Smooth muscle cell (in vitro differentiated cells): ENCODE measurements at regions not wholly inside any gene's neighbourhood (a gene's known extent, or its start where the extent isn't known, plus 50 kb on each side); places are given as distances from the start of the nearest gene placed in this dataset.
A peak's percentile ranks its signal among the peaks of the same experiment; 100 is the strongest.

ENCODE experiments used
- DNase-seq: peaks from one replicate; lab custom pipeline; 2025; ENCODE audit not compliant: unreplicated experiment; lab: John Stamatoyannopoulos, UW
- H2AFZ ChIP-seq: fragments of 200-600 bp; sonication (generic); 2 replicates; pipeline ENCODE4 v1.6.0; 2016; ENCODE audit warnings: antibody characterized with exemption, low read depth, mild to moderate bottlenecking
- H3F3A ChIP-seq: fragments of 200-600 bp; sonication (generic); 2 replicates; pipeline ENCODE4 v1.6.0; 2017; ENCODE audit warnings: antibody characterized with exemption, low read depth
- H3K27ac ChIP-seq: fragments of 200-600 bp; sonication (generic); 2 replicates; pipeline ENCODE4 v1.5.1; 2016; ENCODE audit warnings: low read depth, mild to moderate bottlenecking
- H3K27me3 ChIP-seq: fragments of 200-600 bp; sonication (generic); 2 replicates; pipeline ENCODE4 v1.6.1; 2016; ENCODE audit warnings: low read depth, mild to moderate bottlenecking
- H3K36me3 ChIP-seq: fragments of 200-600 bp; sonication (generic); 2 replicates; pipeline ENCODE4 v1.5.1; 2016; ENCODE audit warnings: low read depth
- H3K4me1 ChIP-seq: fragments of 200-600 bp; sonication (generic); 2 replicates; pipeline ENCODE4 v1.5.1; 2016; ENCODE audit warnings: low read depth
- H3K4me2 ChIP-seq: fragments of 200-600 bp; sonication (generic); 2 replicates; pipeline ENCODE4 v1.6.0; 2016; ENCODE audit warnings: mild to moderate bottlenecking
- H3K4me3 ChIP-seq: fragments of 200-600 bp; sonication (generic); 2 replicates; pipeline ENCODE4 v1.5.1; 2016; ENCODE audit warnings: mild to moderate bottlenecking
- H3K79me2 ChIP-seq: fragments of 200-600 bp; sonication (generic); 2 replicates; pipeline ENCODE4 v1.6.0; 2016; ENCODE audit warnings: low read depth, mild to moderate bottlenecking
- H3K9ac ChIP-seq: fragments of 200-600 bp; sonication (generic); 2 replicates; pipeline ENCODE4 v1.6.0; 2016; ENCODE audit warnings: low read depth
- H3K9me3 ChIP-seq: fragments of 200-600 bp; sonication (generic); replicated peaks from 2 replicates; pipeline ENCODE4 v1.5.1; 2016; ENCODE audit warnings: low read depth
- H4K20me1 ChIP-seq: fragments of 200-600 bp; sonication (generic); 2 replicates; pipeline ENCODE4 v1.6.0; 2016; ENCODE audit warnings: low read depth
- WGBS: methylation state at CpG from one replicate; pipeline ENCODE4 v1.1.7; 2016; ENCODE audit warnings: low lambda C conversion rate; 5-methylcytosine and 5-hydroxymethylcytosine counted together
- TF ChIP-seq, protein P1 (sequence below): fragments of 200-600 bp; sonication (generic); IDR thresholded peaks from 2 replicates; pipeline ENCODE4 v1.5.1; 2017; ENCODE audit warnings: borderline replicate concordance, mild to moderate bottlenecking, antibody characterized with exemption; ENCODE audit not compliant: insufficient read depth, poor library complexity, severe bottlenecking

- H3K4me2 ChIP-seq: no peak overlapping the region
- H3K27me3 ChIP-seq: no peaks in the 10 kb centered on the region
- H3K27ac ChIP-seq: no peak overlapping the region
- no peak overlapping the region for H2AFZ ChIP-seq
- no peaks in the 10 kb centered on the region for H3K79me2 ChIP-seq
- H3K9ac ChIP-seq: no peak overlapping the region
- H3K4me1 ChIP-seq: no peaks in the 10 kb centered on the region
- DNase-seq: no peak
- no peaks in the 10 kb centered on the region for H3K36me3 ChIP-seq
- no peaks in the 10 kb centered on the region for H4K20me1 ChIP-seq
- no peaks in the 10 kb centered on the region for H3F3A ChIP-seq
- no peak overlapping the region for H3K4me3 ChIP-seq
- no peaks in the 10 kb centered on the region for H3K9me3 ChIP-seq
- 91% methylated on average over 1 of the region's 1 CpG for WGBS
- TF ChIP-seq, protein P1, sequence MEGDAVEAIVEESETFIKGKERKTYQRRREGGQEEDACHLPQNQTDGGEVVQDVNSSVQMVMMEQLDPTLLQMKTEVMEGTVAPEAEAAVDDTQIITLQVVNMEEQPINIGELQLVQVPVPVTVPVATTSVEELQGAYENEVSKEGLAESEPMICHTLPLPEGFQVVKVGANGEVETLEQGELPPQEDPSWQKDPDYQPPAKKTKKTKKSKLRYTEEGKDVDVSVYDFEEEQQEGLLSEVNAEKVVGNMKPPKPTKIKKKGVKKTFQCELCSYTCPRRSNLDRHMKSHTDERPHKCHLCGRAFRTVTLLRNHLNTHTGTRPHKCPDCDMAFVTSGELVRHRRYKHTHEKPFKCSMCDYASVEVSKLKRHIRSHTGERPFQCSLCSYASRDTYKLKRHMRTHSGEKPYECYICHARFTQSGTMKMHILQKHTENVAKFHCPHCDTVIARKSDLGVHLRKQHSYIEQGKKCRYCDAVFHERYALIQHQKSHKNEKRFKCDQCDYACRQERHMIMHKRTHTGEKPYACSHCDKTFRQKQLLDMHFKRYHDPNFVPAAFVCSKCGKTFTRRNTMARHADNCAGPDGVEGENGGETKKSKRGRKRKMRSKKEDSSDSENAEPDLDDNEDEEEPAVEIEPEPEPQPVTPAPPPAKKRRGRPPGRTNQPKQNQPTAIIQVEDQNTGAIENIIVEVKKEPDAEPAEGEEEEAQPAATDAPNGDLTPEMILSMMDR: no peak
These were observed 1294.4 kb downstream of the CDH8 start for GRCh38 chr16:60741810-60742209.

- Histone ChIP-seq H2AFZ (peak overlapping the region; percentile 5), H3K9me3 (no peaks in the 10 kb centered on the region), H3F3A (no peaks in the 10 kb centered on the region), H3K4me1 (no peaks in the 10 kb centered on the region), H3K4me2 (no peak overlapping the region), H3K4me3 (no peak overlapping the region), H3K27ac (no peak overlapping the region), H3K79me2 (no peaks in the 10 kb centered on the region), H4K20me1 (no peaks in the 10 kb centered on the region), H3K9ac (no peak overlapping the region), H3K36me3 (no peaks in the 10 kb centered on the region), H3K27me3 (no peaks in the 10 kb centered on the region)
- WGBS: 70% methylated on average over 13 of the region's 13 CpGs
- TF ChIP-seq, protein P1: no peak
- DNase-seq: no peak
These were observed 1296.2 kb downstream of the CDH8 start for GRCh38 chr16:60739737-60740683.

DNA sequence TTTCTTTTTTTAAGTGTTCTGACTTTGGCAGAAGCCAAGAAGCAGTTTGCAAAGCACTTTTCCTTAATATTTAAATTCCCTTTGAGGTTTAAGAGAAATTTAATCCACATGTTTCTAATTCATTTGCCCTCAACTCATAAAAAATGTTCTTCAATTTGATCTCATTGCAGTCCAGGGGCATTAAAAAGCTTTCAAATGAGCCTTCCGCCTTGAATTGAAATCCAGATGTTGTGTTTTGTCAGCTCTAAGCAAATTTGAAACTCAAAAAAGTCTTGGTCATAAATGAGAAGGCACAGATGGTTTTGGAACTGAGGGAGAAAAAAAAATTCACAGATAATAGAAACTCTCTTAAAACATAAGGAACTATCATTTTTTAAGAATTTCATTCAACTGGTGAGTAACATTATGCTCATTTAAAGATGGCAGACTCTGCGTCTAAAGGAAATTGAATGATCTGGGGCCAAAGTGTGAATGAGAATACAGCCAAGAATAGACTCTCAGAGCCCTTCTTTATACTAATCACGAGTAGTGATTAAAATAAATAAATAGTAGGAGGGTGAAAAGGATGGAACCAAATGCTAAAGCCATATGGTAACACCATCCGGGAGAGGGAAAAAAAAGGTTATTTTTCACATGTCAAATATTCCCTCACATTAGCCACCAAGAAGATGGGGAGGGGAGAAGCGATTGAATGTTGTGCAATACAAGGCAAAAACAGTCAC, 1304.7 kb downstream of the CDH8 start:
- Histone ChIP-seq H4K20me1 (no peaks in the 10 kb centered on the region), H3K79me2 (no peaks in the 10 kb centered on the region), H3K36me3 (no peaks in the 10 kb centered on the region), H3K27ac (no peak overlapping the region), H3K27me3 (no peaks in the 10 kb centered on the region), H3K9ac (no peak overlapping the region), H3K4me1 (no peaks in the 10 kb centered on the region), H3F3A (no peaks in the 10 kb centered on the region), H3K4me2 (no peak overlapping the region), H3K4me3 (no peak overlapping the region), H2AFZ (no peak overlapping the region), H3K9me3 (no peaks in the 10 kb centered on the region)
- no peak for DNase-seq
- 81% methylated on average over 5 of the region's 5 CpGs for WGBS
- TF ChIP-seq, protein P1: no peak
